Stomach (tissue), 8 donors: ENCODE measurements at regions not wholly inside any gene's neighbourhood (a gene's known extent, or its start where the extent isn't known, plus 50 kb on each side); places are given as distances from the start of the nearest gene placed in this dataset.

Experiments
- DNase-seq, 2 donors: peaks; one replicate each; pipeline versions ENCODE4 v3.0.0 to v3.0.0-alpha.2; 2013 to 2019
- H3K27ac ChIP-seq, 5 donors: fragments of 200-600 bp in 4 of 5; sonication (generic) in 4 of 5; one replicate each; pipeline ENCODE4 v1.5.1; 2013 to 2019; ENCODE audit warnings: mild to moderate bottlenecking in 1 of 5, moderate library complexity in 1 of 5
- H3K27me3 ChIP-seq, 3 donors: fragments of 200-600 bp; sonication (generic); one replicate each; pipeline ENCODE4 v1.5.1; 2017 to 2019; ENCODE audit warnings: mixed run types in 1 of 3
- H3K36me3 ChIP-seq, 4 donors: fragments of 200-600 bp; sonication (generic); 1 replicate in 3 of 4; 2 replicates in 1 of 4; pipeline ENCODE4 v1.5.1; 2016 to 2019
- H3K4me1 ChIP-seq, 4 donors: fragments of 200-600 bp; sonication (generic); one replicate each; pipeline ENCODE4 v1.5.1; 2016 to 2019
- H3K4me3 ChIP-seq, 4 donors: fragments of 200-600 bp; sonication (generic) in 3 of 4; one replicate each; pipeline ENCODE4 v1.5.1; 2016 to 2019; ENCODE audit warnings: mild to moderate bottlenecking in 1 of 4
- H3K9me3 ChIP-seq, 4 donors: fragments of 200-600 bp; sonication (generic); one replicate each; pipeline ENCODE4 v1.5.1; 2016 to 2019
- CTCF ChIP-seq, 7 experiments: fragments of 450-650 bp in 4 of 7; fragments of 200-600 bp in 3 of 7; sonication (generic) in 3 of 7; IDR thresholded peaks; one replicate each; pipeline ENCODE4 v1.5.1; 2016 to 2019; ENCODE audit warnings: antibody characterized with exemption in 7 of 7, control low read depth in 2 of 7, mild to moderate bottlenecking in 1 of 7
- EP300 ChIP-seq: sonication (generic); formaldehyde crosslinking; IDR thresholded peaks from one replicate; pipeline ENCODE4 v1.6.1; 2017; ENCODE audit warnings: antibody characterized with exemption
- POLR2A ChIP-seq, 4 donors: fragments of 450-650 bp; IDR thresholded peaks; one replicate each; pipeline ENCODE4 v1.6.1; 2016; ENCODE audit warnings: antibody characterized with exemption in 4 of 4, control low read depth in 2 of 4, mild to moderate bottlenecking in 1 of 4, moderate library complexity in 1 of 4
- POLR2AphosphoS5 ChIP-seq, 3 donors: sonication (generic); formaldehyde crosslinking; IDR thresholded peaks; one replicate each; pipeline ENCODE4 v1.6.1; 2016; ENCODE audit warnings: antibody characterized with exemption in 3 of 3
- WGBS, 5 donors: extraction: QIAGEN DNeasy Blood & Tissue Kit in 3 of 5; methylation state at CpG; one replicate each; pipeline versions ENCODE4 v1.1.5 to v1.1.7; 2013 to 2018; 5-methylcytosine and 5-hydroxymethylcytosine counted together
- intact Hi-C: fragments of 100-400 bp; cut with DNase I; formaldehyde crosslinking; loops from one replicate; pipeline ENCODE4 v1.15.1; 2023; ENCODE audit warnings: low total_unique reads
- donor health status: healthy with polysubstance abuse.
- donor health status: Bipolar disorder and iron deficiency.
- donor health status: healthy.

DNA sequence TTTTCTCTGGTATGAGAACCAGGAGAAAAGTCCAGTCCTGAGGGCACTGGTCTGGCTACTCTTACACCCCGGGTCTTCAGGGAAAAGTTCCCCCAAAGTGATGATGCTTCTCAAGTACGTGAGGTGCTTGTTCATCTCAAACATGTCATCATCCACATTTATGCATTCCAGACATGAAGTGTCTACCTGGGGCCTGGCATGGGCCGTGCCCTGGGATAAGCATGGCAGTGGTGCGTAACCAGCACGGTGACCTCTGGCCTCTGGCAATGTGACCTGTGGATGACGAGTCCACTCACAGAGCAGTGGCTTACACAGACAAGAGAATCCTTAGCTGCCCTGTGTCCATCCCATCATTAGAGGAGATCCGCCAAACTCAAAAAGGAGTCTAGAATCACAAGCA lies 74.8 kb upstream of the LGALSL start:
- WGBS, 5 donors, result 86 to 95% (median 92%) methylated on average over 7 of the region's 7 CpGs
- peaks cover 0 to 29% (median 0%) of the 10 kb centered on the region in 3 donors for H3K27me3 ChIP-seq
- no peaks in the 10 kb centered on the region for H3K4me1 ChIP-seq
- no peaks in the 10 kb centered on the region for H3K9me3 ChIP-seq
- no peaks in the 10 kb centered on the region for H3K36me3 ChIP-seq
- intact Hi-C loops, result no loop called here
- no peak for DNase-seq
- TF ChIP-seq POLR2A (IDR thresholded peaks at IDR 0.05) (no peak), CTCF (IDR thresholded peaks at IDR 0.05) (no peak), POLR2AphosphoS5 (IDR thresholded peaks at IDR 0.05) (no peak), EP300 (no peak)
- no peak overlapping the region for H3K4me3 ChIP-seq
- no peak overlapping the region for H3K27ac ChIP-seq

DNA sequence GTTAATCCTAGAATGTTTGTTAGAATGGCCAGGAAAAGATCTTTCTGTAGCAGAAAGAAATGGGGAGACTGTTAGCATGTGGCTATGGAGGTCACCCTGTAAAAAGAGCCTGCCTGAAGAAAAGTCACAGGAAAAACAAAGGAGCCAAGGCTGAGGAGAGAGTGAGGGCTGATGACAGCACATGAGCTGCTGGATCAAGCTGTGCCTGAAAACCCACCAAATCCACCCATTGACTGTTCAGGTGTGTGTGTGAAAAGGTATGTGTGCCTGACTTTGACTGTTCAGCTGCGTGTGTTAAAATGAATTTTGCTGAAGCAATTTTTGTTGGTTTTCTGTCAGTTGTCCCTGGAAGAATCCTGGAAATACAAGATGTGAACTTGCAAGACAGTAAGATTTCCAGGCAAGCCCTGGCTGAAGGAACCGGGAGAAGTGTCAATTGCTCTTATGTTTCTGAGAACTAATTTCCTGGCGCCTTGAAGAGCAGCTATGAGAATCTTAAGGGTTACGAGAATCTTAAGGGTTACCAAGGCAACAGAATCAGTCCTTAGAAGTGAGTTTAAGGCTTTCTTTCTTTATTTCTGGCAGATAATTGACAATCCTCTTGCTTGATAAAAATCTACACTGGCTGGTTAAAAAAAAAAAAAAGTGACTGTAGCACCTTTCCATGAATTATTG lies 73.0 kb upstream of the LGALSL start:
- TF ChIP-seq CTCF (IDR thresholded peaks at IDR 0.05) (no peak), POLR2A (IDR thresholded peaks at IDR 0.05) (no peak), EP300 (no peak), POLR2AphosphoS5 (IDR thresholded peaks at IDR 0.05) (no peak)
- no peaks in the 10 kb centered on the region for H3K4me1 ChIP-seq
- no peaks in the 10 kb centered on the region for H3K36me3 ChIP-seq
- H3K27me3 ChIP-seq, result peaks cover 0 to 29% (median 0%) of the 10 kb centered on the region in 3 donors
- no peak overlapping the region for H3K4me3 ChIP-seq
- H3K9me3 ChIP-seq, result no peaks in the 10 kb centered on the region
- H3K27ac ChIP-seq, result no peak overlapping the region
- 72 to 86% (median 78%) methylated on average over 4 of the region's 4 CpGs for WGBS, 5 donors
- no peak for DNase-seq
- intact Hi-C loops, result no loop called here

GRCh38 chr2:64383016-64383591 lies 70.9 kb upstream of the LGALSL start:
- no peak for DNase-seq
- Histone ChIP-seq H3K27ac (no peak overlapping the region), H3K27me3 (peaks cover 0 to 26% (median 0%) of the 10 kb centered on the region in 3 donors), H3K4me1 (no peaks in the 10 kb centered on the region), H3K9me3 (no peaks in the 10 kb centered on the region), H3K36me3 (no peaks in the 10 kb centered on the region), H3K4me3 (no peak overlapping the region)
- intact Hi-C loops, result no loop called here
- TF ChIP-seq EP300 (no peak), POLR2A (IDR thresholded peaks at IDR 0.05) (no peak), CTCF (IDR thresholded peaks at IDR 0.05) (no peak), POLR2AphosphoS5 (IDR thresholded peaks at IDR 0.05) (no peak)
- WGBS, 5 donors, result 93 to 97% (median 95%) methylated on average over 5 of the region's 5 CpGs

DNA sequence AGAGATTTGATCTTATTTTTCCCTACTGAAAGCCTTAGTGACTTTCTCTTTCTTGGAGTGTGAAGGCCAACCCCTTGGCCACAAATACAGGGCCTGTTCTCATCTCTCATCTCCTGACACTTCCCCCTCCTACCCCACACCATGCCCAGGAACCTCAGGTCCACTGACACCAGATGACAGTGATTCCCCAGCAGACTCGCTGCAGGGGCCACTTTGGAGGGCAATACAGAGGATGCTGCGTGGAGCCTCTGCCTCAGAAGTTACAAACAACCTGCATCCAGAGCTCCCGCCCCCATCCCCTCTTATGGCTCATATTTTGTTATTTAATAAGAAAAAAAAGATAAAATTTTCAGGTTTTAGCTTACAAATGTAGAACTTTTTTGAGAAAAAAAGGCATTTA lies 70.1 kb upstream of the LGALSL start:
- no peaks in the 10 kb centered on the region for H3K36me3 ChIP-seq
- peaks cover 0 to 18% (median 0%) of the 10 kb centered on the region in 3 donors for H3K27me3 ChIP-seq
- H3K4me1 ChIP-seq, result no peaks in the 10 kb centered on the region
- no peak for TF ChIP-seq POLR2AphosphoS5 (IDR thresholded peaks at IDR 0.05)
- TF ChIP-seq POLR2A (IDR thresholded peaks at IDR 0.05), result no peak
- no peak for TF ChIP-seq EP300
- TF ChIP-seq CTCF (IDR thresholded peaks at IDR 0.05), result no peak
- no peak for DNase-seq
- intact Hi-C loops, result no loop called here
- H3K27ac ChIP-seq, result no peak overlapping the region
- H3K4me3 ChIP-seq, result no peak overlapping the region
- 81 to 97% (median 90%) methylated on average over 3 of the region's 3 CpGs for WGBS, 5 donors
- H3K9me3 ChIP-seq, result no peaks in the 10 kb centered on the region
